ENCODE measurements at regions not wholly inside any gene's neighbourhood (a gene's known extent, or its start where the extent isn't known, plus 50 kb on each side); places are given as distances from the start of the nearest gene placed in this dataset.

GRCh38 chr17:20771104-20771503 is 191.6 kb downstream of the CDRT15L2 start (continued):
- TF ChIP-seq, protein P1, sequence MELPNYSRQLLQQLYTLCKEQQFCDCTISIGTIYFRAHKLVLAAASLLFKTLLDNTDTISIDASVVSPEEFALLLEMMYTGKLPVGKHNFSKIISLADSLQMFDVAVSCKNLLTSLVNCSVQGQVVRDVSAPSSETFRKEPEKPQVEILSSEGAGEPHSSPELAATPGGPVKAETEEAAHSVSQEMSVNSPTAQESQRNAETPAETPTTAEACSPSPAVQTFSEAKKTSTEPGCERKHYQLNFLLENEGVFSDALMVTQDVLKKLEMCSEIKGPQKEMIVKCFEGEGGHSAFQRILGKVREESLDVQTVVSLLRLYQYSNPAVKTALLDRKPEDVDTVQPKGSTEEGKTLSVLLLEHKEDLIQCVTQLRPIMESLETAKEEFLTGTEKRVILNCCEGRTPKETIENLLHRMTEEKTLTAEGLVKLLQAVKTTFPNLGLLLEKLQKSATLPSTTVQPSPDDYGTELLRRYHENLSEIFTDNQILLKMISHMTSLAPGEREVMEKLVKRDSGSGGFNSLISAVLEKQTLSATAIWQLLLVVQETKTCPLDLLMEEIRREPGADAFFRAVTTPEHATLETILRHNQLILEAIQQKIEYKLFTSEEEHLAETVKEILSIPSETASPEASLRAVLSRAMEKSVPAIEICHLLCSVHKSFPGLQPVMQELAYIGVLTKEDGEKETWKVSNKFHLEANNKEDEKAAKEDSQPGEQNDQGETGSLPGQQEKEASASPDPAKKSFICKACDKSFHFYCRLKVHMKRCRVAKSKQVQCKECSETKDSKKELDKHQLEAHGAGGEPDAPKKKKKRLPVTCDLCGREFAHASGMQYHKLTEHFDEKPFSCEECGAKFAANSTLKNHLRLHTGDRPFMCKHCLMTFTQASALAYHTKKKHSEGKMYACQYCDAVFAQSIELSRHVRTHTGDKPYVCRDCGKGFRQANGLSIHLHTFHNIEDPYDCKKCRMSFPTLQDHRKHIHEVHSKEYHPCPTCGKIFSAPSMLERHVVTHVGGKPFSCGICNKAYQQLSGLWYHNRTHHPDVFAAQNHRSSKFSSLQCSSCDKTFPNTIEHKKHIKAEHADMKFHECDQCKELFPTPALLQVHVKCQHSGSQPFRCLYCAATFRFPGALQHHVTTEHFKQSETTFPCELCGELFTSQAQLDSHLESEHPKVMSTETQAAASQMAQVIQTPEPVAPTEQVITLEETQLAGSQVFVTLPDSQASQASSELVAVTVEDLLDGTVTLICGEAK (IDR thresholded peaks at IDR 0.05), result no peak
- TF ChIP-seq, protein P1 (CRISPR knock-in tag; IDR thresholded peaks at IDR 0.05), result no peak
- TF ChIP-seq GTF2A2 (tag; IDR thresholded peaks at IDR 0.05) (no peak), XRCC3 (IDR thresholded peaks at IDR 0.05) (no peak), TBL1XR1 (IDR thresholded peaks at IDR 0.05; ENCODE audit: low read length in 2 of 2) (no peak), CREM (IDR thresholded peaks at IDR 0.05; ENCODE audit: low read depth) (no peak)
- TF ChIP-seq, protein P2, sequence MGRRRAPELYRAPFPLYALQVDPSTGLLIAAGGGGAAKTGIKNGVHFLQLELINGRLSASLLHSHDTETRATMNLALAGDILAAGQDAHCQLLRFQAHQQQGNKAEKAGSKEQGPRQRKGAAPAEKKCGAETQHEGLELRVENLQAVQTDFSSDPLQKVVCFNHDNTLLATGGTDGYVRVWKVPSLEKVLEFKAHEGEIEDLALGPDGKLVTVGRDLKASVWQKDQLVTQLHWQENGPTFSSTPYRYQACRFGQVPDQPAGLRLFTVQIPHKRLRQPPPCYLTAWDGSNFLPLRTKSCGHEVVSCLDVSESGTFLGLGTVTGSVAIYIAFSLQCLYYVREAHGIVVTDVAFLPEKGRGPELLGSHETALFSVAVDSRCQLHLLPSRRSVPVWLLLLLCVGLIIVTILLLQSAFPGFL (CRISPR knock-in tag; IDR thresholded peaks at IDR 0.05), result no peak
- TF ChIP-seq, protein P3, sequence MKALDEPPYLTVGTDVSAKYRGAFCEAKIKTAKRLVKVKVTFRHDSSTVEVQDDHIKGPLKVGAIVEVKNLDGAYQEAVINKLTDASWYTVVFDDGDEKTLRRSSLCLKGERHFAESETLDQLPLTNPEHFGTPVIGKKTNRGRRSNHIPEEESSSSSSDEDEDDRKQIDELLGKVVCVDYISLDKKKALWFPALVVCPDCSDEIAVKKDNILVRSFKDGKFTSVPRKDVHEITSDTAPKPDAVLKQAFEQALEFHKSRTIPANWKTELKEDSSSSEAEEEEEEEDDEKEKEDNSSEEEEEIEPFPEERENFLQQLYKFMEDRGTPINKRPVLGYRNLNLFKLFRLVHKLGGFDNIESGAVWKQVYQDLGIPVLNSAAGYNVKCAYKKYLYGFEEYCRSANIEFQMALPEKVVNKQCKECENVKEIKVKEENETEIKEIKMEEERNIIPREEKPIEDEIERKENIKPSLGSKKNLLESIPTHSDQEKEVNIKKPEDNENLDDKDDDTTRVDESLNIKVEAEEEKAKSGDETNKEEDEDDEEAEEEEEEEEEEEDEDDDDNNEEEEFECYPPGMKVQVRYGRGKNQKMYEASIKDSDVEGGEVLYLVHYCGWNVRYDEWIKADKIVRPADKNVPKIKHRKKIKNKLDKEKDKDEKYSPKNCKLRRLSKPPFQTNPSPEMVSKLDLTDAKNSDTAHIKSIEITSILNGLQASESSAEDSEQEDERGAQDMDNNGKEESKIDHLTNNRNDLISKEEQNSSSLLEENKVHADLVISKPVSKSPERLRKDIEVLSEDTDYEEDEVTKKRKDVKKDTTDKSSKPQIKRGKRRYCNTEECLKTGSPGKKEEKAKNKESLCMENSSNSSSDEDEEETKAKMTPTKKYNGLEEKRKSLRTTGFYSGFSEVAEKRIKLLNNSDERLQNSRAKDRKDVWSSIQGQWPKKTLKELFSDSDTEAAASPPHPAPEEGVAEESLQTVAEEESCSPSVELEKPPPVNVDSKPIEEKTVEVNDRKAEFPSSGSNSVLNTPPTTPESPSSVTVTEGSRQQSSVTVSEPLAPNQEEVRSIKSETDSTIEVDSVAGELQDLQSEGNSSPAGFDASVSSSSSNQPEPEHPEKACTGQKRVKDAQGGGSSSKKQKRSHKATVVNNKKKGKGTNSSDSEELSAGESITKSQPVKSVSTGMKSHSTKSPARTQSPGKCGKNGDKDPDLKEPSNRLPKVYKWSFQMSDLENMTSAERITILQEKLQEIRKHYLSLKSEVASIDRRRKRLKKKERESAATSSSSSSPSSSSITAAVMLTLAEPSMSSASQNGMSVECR (CRISPR knock-in tag; IDR thresholded peaks at IDR 0.05), result no peak
- TF ChIP-seq, protein P4, sequence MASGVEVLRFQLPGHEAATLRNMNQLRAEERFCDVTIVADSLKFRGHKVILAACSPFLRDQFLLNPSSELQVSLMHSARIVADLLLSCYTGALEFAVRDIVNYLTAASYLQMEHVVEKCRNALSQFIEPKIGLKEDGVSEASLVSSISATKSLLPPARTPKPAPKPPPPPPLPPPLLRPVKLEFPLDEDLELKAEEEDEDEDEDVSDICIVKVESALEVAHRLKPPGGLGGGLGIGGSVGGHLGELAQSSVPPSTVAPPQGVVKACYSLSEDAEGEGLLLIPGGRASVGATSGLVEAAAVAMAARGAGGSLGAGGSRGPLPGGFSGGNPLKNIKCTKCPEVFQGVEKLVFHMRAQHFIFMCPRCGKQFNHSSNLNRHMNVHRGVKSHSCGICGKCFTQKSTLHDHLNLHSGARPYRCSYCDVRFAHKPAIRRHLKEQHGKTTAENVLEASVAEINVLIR (CRISPR knock-in tag; IDR thresholded peaks at IDR 0.05), result no peak
- TF ChIP-seq, protein P5, sequence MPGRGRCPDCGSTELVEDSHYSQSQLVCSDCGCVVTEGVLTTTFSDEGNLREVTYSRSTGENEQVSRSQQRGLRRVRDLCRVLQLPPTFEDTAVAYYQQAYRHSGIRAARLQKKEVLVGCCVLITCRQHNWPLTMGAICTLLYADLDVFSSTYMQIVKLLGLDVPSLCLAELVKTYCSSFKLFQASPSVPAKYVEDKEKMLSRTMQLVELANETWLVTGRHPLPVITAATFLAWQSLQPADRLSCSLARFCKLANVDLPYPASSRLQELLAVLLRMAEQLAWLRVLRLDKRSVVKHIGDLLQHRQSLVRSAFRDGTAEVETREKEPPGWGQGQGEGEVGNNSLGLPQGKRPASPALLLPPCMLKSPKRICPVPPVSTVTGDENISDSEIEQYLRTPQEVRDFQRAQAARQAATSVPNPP (IDR thresholded peaks at IDR 0.05; ENCODE audit: borderline replicate concordance, insufficient read depth, insufficient read length), result no peak
